GM19467 (cell line): ENCODE measurements at regions not wholly inside any gene's neighbourhood (a gene's known extent, or its start where the extent isn't known, plus 50 kb on each side); places are given as distances from the start of the nearest gene placed in this dataset.
"Not testable (repeated sequence)": the region's sequence is repeated elsewhere in the genome, so short reads cannot be mapped to it uniquely, and the experiment has no call there.

Experiments
- ATAC-seq: cut with Tn5 transposase; IDR thresholded peaks from one replicate; pipeline ENCODE4 v1.9.1; 2021; ENCODE audit warnings: mild to moderate bottlenecking, moderate library complexity; ENCODE audit not compliant: unreplicated experiment

DNA sequence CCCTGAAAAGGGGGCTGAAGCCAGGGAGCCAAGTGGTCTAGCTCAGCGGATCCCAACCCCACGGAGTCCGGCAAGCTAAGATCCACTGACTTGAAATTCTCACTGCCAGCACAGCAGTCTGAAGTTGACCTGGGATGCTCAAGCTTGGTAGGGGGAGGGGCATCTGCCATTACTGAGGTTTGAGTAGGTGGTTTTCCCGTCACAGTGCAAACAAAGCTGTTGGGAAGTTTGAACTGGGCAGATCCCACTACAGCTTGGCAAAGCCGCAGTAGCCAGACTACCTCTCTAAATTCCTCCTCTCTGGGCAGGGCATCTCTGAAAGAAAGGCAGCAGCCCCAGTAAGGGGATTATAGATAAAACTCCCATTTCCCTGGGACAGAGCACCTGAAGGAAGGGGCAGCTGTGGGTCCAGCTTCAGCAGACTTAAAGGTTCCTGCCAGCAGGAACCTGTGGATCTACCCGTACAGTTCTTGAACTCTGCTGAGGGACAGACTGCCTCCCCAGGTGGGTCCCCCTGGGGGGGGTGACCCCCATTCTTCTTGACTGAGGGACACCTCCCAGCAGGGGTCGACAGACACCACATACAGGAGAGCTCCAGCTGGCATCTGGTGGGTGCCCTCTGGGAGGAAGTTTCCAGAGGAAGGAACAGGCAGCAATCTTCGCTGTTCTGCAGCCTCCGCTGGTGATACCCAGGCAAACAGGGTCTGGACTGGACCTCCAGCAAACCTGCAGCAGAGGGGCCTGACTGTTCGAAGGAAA, 156.4 kb upstream of the ETV3 start:
- not testable (repeated sequence) for ATAC-seq

GRCh38 chr1:157292809-157293564, 154.8 kb upstream of the ETV3 start:
- ATAC-seq: no peak

GRCh38 chr1:157292302-157292701, 154.1 kb upstream of the ETV3 start:
- no peak for ATAC-seq

GRCh38 chr1:157291083-157291482, 152.9 kb upstream of the ETV3 start:
- ATAC-seq: no peak

DNA sequence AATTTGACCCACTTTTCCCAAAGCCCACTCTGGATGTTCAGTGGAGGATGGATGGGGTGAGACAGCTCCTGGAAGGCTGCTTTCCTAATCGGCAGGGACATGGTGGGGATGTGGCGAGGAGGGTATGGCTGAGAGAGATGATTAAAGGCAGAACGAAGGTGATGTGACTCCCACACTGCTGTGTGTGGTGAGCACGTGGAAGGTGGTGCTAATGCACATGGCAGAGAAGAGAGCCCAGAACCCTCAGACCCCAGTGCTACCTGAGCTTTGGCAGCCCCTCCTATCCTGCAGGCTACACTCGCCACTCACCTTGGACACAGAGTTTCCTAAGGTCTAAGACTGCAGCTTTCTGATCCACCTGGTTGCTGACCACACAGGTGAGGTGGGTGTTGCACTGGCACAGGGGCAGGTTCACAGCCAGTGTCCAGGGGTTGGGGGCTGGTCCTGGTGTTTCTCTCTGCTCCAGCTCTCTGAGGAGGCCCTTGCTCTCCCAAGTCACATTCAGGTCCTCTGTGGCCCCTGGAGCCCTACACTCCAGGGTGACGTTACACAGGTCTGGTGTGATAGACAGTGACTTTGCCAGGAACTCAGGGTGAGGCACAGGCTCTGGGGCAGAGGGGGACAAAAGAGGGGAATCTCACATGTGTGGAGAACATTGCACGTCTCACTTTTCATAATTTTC, 151.4 kb upstream of the ETV3 start:
- no peak for ATAC-seq

DNA sequence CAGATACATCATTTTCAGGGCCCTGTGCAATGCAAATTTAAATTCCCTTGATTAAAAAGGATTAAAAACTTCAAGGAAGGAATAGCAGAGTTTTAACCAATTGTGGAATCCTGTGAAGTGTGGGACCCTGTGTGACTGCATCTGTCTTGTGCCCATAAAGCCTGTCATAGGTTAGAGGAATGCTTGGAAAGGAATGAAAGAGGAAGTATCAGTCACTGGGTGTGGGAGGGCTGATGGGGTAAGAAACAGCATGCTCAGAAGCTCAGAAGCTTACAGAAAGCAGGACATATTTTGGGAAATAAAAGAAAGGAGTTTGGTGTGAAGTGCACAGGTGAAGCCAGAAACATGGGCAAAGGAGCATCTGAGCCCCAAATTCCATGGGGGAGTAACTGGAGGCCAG, 150.8 kb upstream of the ETV3 start:
- ATAC-seq: no peak

DNA sequence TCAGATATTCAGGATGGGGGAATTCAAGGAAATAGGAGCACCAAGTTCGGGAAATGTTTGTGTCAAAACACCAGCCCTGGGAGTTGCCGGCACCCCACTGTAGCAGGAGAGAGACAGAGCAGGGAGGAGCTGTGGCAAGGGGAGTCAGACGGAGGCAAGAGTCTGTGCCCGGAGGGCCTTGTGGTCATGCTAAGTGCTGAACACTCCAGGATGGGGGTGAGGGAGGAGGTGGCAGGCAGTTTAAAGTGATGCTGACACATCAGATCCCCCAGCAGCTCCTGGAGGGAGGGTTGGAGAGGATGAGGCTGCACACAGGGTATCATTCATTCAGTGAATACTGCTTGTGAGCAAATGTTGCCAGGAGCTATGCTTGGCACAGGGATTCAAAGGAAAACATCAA, 150.3 kb upstream of the ETV3 start:
- ATAC-seq: no peak

GRCh38 chr1:157288006-157288405, 149.8 kb upstream of the ETV3 start:
- no peak for ATAC-seq

DNA sequence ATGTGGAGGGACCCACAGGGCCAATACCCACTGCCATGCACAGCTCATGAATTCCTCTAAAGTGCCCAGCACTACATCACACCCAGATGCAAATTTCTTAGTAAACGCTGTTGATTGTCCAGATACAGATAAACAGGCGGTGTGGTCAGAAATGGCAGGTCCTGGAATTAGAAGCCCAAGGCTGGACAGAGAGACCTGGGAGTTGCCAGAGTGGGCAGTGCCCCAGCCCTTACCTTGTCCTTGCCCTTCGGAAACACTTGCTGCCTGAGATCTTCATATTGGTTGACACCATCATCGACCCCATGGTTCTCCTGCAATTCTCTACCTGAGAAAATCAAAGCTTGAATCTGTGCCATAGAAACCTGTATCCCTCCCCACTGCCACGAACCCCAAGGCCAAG, 149.3 kb upstream of the ETV3 start:
- no peak for ATAC-seq

- no peak for ATAC-seq
Measured at GRCh38 chr1:157286646-157287420, 148.6 kb upstream of the ETV3 start.

GRCh38 chr1:157286096-157286495, 147.9 kb upstream of the ETV3 start:
- no peak for ATAC-seq

GRCh38 chr1:157284451-157284850, 146.3 kb upstream of the ETV3 start:
- ATAC-seq: no peak

DNA sequence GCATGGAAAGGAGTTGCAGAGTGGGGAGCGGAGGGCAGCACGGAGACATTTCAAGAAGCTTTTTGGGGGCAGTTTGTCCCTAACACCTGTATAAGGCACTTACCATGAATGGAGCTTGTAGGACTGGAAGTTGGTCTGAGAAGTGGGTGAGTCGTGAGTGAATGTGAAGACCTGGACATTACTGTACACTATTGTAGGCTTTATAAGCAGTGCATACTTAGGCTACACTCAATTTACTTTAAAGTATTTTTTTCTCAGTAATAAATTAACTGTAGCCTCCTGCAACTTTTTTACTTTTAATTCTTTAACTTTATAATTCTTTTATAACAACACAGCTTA, 141.6 kb upstream of the ETV3 start:
- ATAC-seq: no peak

GRCh38 chr1:157279138-157279801, 141.1 kb upstream of the ETV3 start:
- no peak for ATAC-seq

GRCh38 chr1:157278383-157279137, 140.4 kb upstream of the ETV3 start:
- no peak for ATAC-seq

- ATAC-seq: no peak
Measured at GRCh38 chr1:157277913-157278312, 139.7 kb upstream of the ETV3 start.

DNA sequence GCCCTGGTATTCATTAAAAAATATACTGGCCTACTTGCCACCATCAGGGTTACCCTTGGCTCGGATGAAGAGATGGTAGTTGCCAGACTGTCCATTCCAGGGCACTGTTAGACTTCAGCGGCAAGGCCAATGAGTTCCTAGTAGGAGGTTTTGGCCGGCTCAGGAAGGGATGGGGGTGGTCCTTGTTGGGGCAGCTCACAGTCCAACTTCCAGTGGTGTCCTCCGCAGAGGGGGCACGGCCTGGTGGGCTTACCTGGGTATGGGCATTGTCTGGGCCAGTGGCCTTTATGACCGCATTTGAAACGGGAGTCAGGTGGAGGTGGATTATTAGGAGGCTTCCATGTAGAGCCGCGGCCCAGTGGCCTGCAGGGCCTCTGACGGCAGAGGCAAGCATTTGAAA, 139.1 kb upstream of the ETV3 start:
- no peak for ATAC-seq

DNA sequence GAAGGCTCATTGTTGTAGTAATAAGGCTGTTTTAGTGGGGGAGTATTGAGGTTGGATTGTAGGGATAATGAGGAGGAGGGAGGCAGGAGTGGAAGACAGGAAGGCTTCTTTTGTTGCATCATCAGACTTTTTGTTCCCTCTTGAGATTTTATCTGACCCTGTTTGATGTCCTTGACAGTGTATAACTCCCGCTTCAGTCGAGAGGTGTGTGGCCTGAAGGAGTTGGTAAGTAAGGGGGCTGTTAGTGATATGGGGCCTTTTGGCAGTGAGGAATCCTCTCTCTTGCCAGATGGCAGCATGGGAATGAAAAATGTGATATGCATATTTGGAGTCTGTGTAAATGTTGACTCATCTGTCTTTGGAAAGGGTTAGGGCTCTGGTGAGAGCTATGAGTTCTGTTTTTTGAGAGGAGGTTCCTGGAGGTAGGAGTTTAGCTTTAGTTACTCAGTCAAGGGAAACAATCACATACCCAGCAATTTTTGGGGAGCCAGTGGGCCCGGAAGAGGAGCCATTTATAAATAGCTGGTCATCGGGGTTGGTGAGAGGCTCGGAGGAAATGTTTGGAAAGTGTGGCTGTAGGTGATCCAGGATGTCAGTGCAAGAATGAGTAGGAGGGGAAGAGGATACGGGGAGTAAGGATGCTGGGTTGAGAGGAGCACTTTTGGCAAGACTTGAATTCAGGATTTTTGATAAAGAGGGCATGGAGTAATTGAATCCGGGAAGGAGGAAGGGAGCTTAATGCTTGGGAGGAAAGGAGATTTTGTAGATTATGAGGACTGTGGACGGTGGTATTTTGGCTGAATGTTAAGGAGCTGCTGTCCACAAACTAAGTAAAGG, 136.7 kb upstream of the ETV3 start:
- no peak for ATAC-seq
